Ishikawa (cell line): ENCODE measurements at regions not wholly inside any gene's neighbourhood (a gene's known extent, or its start where the extent isn't known, plus 50 kb on each side); places are given as distances from the start of the nearest gene placed in this dataset.

Experiments
- CEBPB ChIP-seq: IDR thresholded peaks from 2 replicates; pipeline ENCODE4 v1.6.1; 2012
- CREB1 ChIP-seq: IDR thresholded peaks from 2 replicates; pipeline ENCODE4 v1.6.1; 2012; ENCODE audit warnings: low read depth
- EGR1 ChIP-seq: IDR thresholded peaks from 2 replicates; pipeline ENCODE4 v1.6.1; 2012
- EP300 ChIP-seq: IDR thresholded peaks from 2 replicates; pipeline ENCODE4 v1.6.1; 2012; ENCODE audit warnings: borderline replicate concordance
- FOXM1 ChIP-seq: IDR thresholded peaks from 2 replicates; pipeline ENCODE4 v1.6.1; 2012; ENCODE audit warnings: low read depth, borderline replicate concordance
- REST ChIP-seq: IDR thresholded peaks from 2 replicates; pipeline ENCODE4 v1.6.1; 2012; ENCODE audit warnings: low read depth, mild to moderate bottlenecking
- TAF1 ChIP-seq: IDR thresholded peaks from 2 replicates; pipeline ENCODE4 v1.6.1; 2012; ENCODE audit warnings: low read depth, mild to moderate bottlenecking
- TEAD4 ChIP-seq: IDR thresholded peaks from 2 replicates; pipeline ENCODE4 v1.6.1; 2012

DNA sequence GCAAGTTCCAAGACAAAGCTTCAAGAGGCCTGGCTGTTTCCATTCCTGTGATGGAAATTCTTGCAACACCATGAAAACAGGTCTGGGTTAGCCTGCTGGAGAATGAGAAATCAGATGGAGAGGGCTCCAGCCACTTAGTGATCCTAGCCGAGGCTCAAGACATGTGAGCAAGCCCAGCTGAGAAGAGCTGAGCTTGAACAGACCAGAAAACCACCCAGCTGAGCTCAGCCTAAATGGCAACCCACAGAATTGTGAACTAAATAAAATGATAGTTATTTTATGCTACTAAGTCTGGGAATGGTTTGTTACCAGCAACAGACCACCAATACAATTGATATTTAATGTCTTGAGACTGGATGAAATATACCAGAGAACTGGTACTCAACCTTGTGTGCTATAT, 494.5 kb downstream of the RMST start:
- TF ChIP-seq EGR1 = no peak
- no peak for TF ChIP-seq EP300
- TF ChIP-seq FOXM1 = no peak
- no peak for TF ChIP-seq REST
- no peak for TF ChIP-seq TAF1
- TF ChIP-seq TEAD4 = no peak
- no peak for TF ChIP-seq CREB1
- TF ChIP-seq CEBPB = no peak
